D721Med (cell line): ENCODE measurements at regions not wholly inside any gene's neighbourhood (a gene's known extent, or its start where the extent isn't known, plus 50 kb on each side); places are given as distances from the start of the nearest gene placed in this dataset.

Experiments
- DNase-seq: peaks from one replicate; pipeline ENCODE4 v3.0.0; 2011; ENCODE audit warnings: low spot score; ENCODE audit not compliant: insufficient read length
- FAIRE-seq: peaks from 2 replicates; lab custom pipeline; 2011; peaks lifted over from hg19 to GRCh38; lab: Jason Lieb, UNC
- CTCF ChIP-seq: IDR thresholded peaks from 2 replicates; pipeline ENCODE4 v1.5.1; 2012; ENCODE audit warnings: mild to moderate bottlenecking, control low read depth; ENCODE audit not compliant: insufficient read depth; ENCODE audit errors: missing control alignments

DNA sequence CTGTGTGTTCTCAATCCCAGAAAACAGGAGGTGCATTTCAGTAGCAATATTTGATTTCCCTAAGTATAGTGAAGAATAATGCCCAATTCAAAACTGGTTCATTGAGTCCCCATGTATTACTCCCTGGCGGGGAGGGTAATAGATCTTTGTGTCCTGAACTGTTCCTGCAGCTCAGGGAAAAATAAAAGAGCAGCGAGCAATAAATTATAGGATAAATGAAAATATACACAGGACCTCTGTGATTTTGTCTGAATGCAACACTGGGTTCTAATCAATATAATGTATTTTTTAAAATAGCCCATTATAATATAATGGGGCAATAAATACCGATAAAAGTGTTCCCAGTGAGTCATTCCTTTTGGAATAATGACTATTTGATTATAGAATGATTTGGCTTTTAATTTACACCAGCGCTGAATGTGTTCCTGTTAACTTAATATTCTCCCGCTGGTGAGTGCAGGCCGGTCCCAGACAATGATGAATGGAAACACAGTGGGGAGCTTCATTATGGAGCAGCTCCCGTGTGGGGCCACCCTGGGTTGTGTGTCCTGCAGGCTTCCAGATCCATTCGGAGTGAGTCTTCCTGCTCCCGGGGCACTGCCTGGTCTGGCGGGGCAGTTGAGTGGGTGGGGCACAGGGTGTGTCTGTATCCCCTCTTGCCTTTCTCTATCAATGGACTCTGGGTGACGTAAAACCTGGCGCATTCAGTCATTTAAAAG is 263.1 kb downstream of the ACTR3B start:
- no peak for TF ChIP-seq CTCF
- FAIRE-seq (no peak), DNase-seq (no peak)

DNA sequence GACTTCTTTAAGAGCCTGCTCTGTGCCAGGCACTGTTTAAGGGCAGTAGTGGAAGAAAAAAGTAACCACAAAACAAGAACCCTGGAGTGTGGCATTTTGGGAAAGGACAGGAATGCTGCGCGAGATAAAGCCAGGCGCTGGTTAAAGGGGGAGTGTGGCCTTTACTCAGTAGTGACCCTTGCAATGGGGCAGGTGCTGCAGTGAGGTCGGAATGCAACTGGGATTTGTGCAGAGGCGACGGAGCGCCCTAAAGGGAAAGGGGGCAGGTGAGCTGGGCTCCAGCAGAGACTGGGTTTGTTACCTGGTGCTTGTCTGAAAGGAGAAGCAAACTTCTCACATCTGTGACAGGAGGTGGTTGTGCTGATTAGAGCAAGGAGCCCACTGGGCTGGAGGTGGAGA is 263.6 kb downstream of the ACTR3B start:
- FAIRE-seq = no peak
- no peak for DNase-seq
- TF ChIP-seq CTCF = no peak

DNA sequence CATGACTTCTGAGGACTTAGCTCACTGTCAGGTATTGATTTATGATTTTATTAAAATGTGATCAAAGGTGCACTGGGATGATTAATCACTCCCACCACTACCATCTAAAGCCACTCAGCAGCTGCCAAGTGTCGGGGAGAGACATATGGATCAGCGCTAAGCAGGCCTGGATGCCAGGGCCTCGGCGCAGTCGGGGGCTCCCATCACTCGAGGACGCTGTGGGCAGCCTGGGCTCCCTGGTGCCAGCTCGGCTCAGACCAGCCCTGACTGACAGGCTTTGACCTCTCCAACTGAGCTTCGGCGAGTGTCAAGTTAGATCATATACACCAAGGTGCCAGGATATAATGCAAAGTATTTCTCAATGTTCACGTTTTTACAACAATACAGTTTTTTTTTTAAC is 267.7 kb downstream of the ACTR3B start:
- FAIRE-seq (no peak), DNase-seq (no peak)
- TF ChIP-seq CTCF = no peak

GRCh38 chr7:153027904-153028303 is 268.4 kb downstream of the ACTR3B start:
- TF ChIP-seq CTCF = no peak
- no peak for FAIRE-seq
- DNase-seq = no peak

- DNase-seq (no peak), FAIRE-seq (peak; percentile 48)
- no peak for TF ChIP-seq CTCF
These were observed 271.4 kb downstream of the ACTR3B start for GRCh38 chr7:153030976-153031375.

DNA sequence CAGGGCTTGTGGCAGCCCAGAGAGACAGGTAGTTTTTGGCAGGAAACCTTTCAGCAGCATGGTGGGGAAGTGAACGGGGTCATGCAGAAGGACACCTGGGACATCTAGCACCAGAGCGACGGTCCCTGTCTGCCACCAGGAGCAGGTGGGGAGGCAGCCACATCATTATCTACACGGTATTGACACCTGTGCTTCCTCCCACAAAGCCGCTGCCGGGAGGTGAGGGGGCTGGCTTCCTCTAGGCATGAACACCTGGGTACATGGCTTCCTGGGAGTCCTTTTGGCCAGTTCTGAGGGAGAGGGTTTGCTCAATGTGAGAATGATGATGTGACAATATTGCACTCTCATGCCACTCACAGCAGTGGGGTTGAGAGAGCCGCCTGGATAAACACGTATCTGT is 275.2 kb downstream of the ACTR3B start:
- DNase-seq (no peak), FAIRE-seq (no peak)
- TF ChIP-seq CTCF = no peak

- FAIRE-seq (no peak), DNase-seq (no peak)
- no peak for TF ChIP-seq CTCF
These were observed 277.0 kb downstream of the ACTR3B start for GRCh38 chr7:153036396-153037063.
